Calu3 (cell line): ENCODE measurements at regions not wholly inside any gene's neighbourhood (a gene's known extent, or its start where the extent isn't known, plus 50 kb on each side); places are given as distances from the start of the nearest gene placed in this dataset.

Source experiments
- BruUV-seq: library from RNA; stranded (reverse); fragments of 400-500 nt; replicated peaks from 2 replicates; lab custom pipeline; 2021; lab: Mats Ljungman, UMichigan
- CTCF ChIA-PET: fragments of 300-600 bp; sonication (Branson Sonifier 250); formaldehyde crosslinking; loops from one replicate; lab custom pipeline; 2022; ENCODE audit warnings: antibody characterized with exemption; lab: Charles Lee
- DNase-seq: peaks from one replicate; pipeline ENCODE4 v3.0.0; 2022
- H3K27ac Mint-ChIP-seq: one replicate; pipeline ENCODE4 v1.8.0; 2022; ENCODE audit warnings: mixed read lengths; ENCODE audit not compliant: unreplicated experiment
- H3K27me3 Mint-ChIP-seq: one replicate; pipeline ENCODE4 v1.8.0; 2022; ENCODE audit warnings: mixed read lengths; ENCODE audit not compliant: unreplicated experiment
- H3K36me3 Mint-ChIP-seq: one replicate; pipeline ENCODE4 v1.8.0; 2022; ENCODE audit warnings: mild to moderate bottlenecking, moderate library complexity, mixed read lengths; ENCODE audit not compliant: insufficient read depth, unreplicated experiment
- H3K4me1 Mint-ChIP-seq: one replicate; pipeline ENCODE4 v1.8.0; 2022; ENCODE audit warnings: mild to moderate bottlenecking, low read depth, mixed read lengths; ENCODE audit not compliant: unreplicated experiment
- H3K4me3 Mint-ChIP-seq: one replicate; pipeline ENCODE4 v1.8.0; 2022; ENCODE audit warnings: mild to moderate bottlenecking, low read depth, moderate library complexity, mixed read lengths; ENCODE audit not compliant: unreplicated experiment
- H3K9me3 Mint-ChIP-seq: one replicate; pipeline ENCODE4 v1.8.0; 2022; ENCODE audit warnings: low read depth, mixed read lengths; ENCODE audit not compliant: unreplicated experiment
- CTCF ChIP-seq: fragments of 200-600 bp; IDR thresholded peaks from one replicate; pipeline ENCODE4 v1.8.0; 2022; ENCODE audit warnings: antibody characterized with exemption; ENCODE audit not compliant: unreplicated experiment
- intact Hi-C: fragments of 100-400 bp; cut with micrococcal nuclease; formaldehyde crosslinking; loops from one replicate; pipeline ENCODE4 v1.10.0; 2022; ENCODE audit not compliant: unreplicated experiment

GRCh38 chr4:144283526-144283925, 143.0 kb upstream of the GYPA start:
- Mint-ChIP-seq H3K4me3 (no peak overlapping the region), H3K4me1 (no peaks in the 10 kb centered on the region), H3K36me3 (no peaks in the 10 kb centered on the region), H3K9me3 (no peaks in the 10 kb centered on the region), H3K27me3 (no peaks in the 10 kb centered on the region), H3K27ac (no peak overlapping the region)
- TF ChIP-seq CTCF: no peak
- no peak for DNase-seq
- BruUV-seq: no TSS peak
- intact Hi-C loops: no loop called here
- CTCF ChIA-PET: no interaction called here

- no peaks in the 10 kb centered on the region for H3K36me3 Mint-ChIP-seq
- CTCF ChIA-PET: no interaction called here
- no TSS peak for BruUV-seq
Observed at GRCh38 chr4:144284026-144284425, 143.5 kb upstream of the GYPA start.

GRCh38 chr4:144288011-144288903, 147.7 kb upstream of the GYPA start:
- Mint-ChIP-seq H3K4me3 (no peak overlapping the region), H3K36me3 (no peaks in the 10 kb centered on the region), H3K9me3 (no peaks in the 10 kb centered on the region), H3K27ac (no peak overlapping the region), H3K4me1 (no peaks in the 10 kb centered on the region), H3K27me3 (no peaks in the 10 kb centered on the region)
- intact Hi-C loops: no loop called here
- no peak for TF ChIP-seq CTCF
- no TSS peak for BruUV-seq
- no peak for DNase-seq
- CTCF ChIA-PET: no interaction called here

More at GRCh38 chr4:144284026-144284425, 143.5 kb upstream of the GYPA start:
- no peaks in the 10 kb centered on the region for H3K9me3 Mint-ChIP-seq
- H3K27ac Mint-ChIP-seq: no peak overlapping the region
- intact Hi-C loops: no loop called here
- H3K27me3 Mint-ChIP-seq: no peaks in the 10 kb centered on the region
- no peak overlapping the region for H3K4me3 Mint-ChIP-seq
- no peak for TF ChIP-seq CTCF
- no peaks in the 10 kb centered on the region for H3K4me1 Mint-ChIP-seq
- DNase-seq: no peak

- no peaks in the 10 kb centered on the region for H3K9me3 Mint-ChIP-seq
- CTCF ChIA-PET: no interaction called here
- no peaks in the 10 kb centered on the region for H3K27me3 Mint-ChIP-seq
- intact Hi-C loops: loop anchor here (5.0 kb wide), 1 partner anchor 733 kb away; no protein-coding TSS in a partner anchor
- no peak for TF ChIP-seq CTCF
- H3K4me1 Mint-ChIP-seq: no peaks in the 10 kb centered on the region
- H3K36me3 Mint-ChIP-seq: no peaks in the 10 kb centered on the region
- no peak overlapping the region for H3K4me3 Mint-ChIP-seq
- no TSS peak for BruUV-seq
- no peak for DNase-seq
- H3K27ac Mint-ChIP-seq: no peak overlapping the region
Observed at GRCh38 chr4:144289667-144290428, 149.3 kb upstream of the GYPA start.
